Testis (tissue), 2 donors: ENCODE measurements at regions not wholly inside any gene's neighbourhood (a gene's known extent, or its start where the extent isn't known, plus 50 kb on each side); places are given as distances from the start of the nearest gene placed in this dataset.

ENCODE experiments used
- POLR2A ChIP-seq: fragments of 450-650 bp; IDR thresholded peaks from one replicate; pipeline ENCODE4 v1.6.1; 2017; ENCODE audit warnings: antibody characterized with exemption, mild to moderate bottlenecking, moderate library complexity
- TF ChIP-seq, protein P1 (sequence below), 3 experiments: fragments of 450-650 bp in 2 of 3; fragments of 200-600 bp in 1 of 3; sonication (generic) in 1 of 3; IDR thresholded peaks; one replicate each; pipeline ENCODE4 v1.5.1; 2016 to 2019; ENCODE audit warnings: antibody characterized with exemption in 3 of 3, mild to moderate bottlenecking in 2 of 3, moderate library complexity in 1 of 3

DNA sequence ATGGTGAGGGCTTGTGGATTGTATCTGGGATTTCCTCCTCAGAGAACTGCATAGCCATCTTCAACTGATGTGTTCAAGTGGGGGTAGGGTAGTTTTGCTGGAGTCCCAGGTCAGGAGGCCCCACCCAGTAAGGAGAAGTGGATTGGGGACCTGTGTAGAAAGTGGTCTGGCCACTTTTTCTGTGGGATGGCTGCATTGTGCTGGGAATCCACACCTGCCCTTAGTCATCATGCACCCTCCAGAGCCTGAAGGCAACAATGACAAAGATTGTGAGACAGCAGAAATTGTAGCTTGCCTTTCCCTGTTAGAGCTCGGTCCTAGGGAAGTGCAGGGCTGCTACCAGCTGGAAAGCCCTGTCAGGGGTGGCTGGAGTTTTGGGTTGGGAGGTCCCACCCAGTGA is 255.4 kb downstream of the NDFIP2 start:
- TF ChIP-seq, protein P1, sequence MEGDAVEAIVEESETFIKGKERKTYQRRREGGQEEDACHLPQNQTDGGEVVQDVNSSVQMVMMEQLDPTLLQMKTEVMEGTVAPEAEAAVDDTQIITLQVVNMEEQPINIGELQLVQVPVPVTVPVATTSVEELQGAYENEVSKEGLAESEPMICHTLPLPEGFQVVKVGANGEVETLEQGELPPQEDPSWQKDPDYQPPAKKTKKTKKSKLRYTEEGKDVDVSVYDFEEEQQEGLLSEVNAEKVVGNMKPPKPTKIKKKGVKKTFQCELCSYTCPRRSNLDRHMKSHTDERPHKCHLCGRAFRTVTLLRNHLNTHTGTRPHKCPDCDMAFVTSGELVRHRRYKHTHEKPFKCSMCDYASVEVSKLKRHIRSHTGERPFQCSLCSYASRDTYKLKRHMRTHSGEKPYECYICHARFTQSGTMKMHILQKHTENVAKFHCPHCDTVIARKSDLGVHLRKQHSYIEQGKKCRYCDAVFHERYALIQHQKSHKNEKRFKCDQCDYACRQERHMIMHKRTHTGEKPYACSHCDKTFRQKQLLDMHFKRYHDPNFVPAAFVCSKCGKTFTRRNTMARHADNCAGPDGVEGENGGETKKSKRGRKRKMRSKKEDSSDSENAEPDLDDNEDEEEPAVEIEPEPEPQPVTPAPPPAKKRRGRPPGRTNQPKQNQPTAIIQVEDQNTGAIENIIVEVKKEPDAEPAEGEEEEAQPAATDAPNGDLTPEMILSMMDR (IDR thresholded peaks at IDR 0.05), result no peak
- no peak for TF ChIP-seq POLR2A
